HEK293T (cell line): ENCODE measurements at regions not wholly inside any gene's neighbourhood (a gene's known extent, or its start where the extent isn't known, plus 50 kb on each side); places are given as distances from the start of the nearest gene placed in this dataset.
"Not testable (repeated sequence)": the region's sequence is repeated elsewhere in the genome, so short reads cannot be mapped to it uniquely, and the experiment has no call there.

Experiments used
- CTCF ChIA-PET: fragments of 350-600 bp; formaldehyde crosslinking; extraction: SDS; loops from one replicate; lab custom pipeline; 2021; ENCODE audit warnings: antibody characterized with exemption, inconsistent platforms; lab: Yijun Ruan, JAX
- POLR2A ChIA-PET: fragments of 350-600 bp; formaldehyde crosslinking; extraction: SDS; loops from one replicate; lab custom pipeline; 2020; ENCODE audit warnings: antibody characterized with exemption, inconsistent platforms; lab: Yijun Ruan, JAX
- DNase-seq: peaks from one replicate; pipeline ENCODE4 v3.0.0; 2012; ENCODE audit warnings: mixed read lengths; ENCODE audit errors: extremely low spot score
- ARNT ChIP-seq: fragments of 450-650 bp; IDR thresholded peaks from 2 replicates; pipeline ENCODE4 v1.6.1; 2017; ENCODE audit warnings: mild to moderate bottlenecking
- BHLHE40 ChIP-seq: fragments of 450-650 bp; IDR thresholded peaks from 2 replicates; pipeline ENCODE4 v1.6.1; 2016; ENCODE audit warnings: mild to moderate bottlenecking, moderate library complexity, borderline replicate concordance
- CTBP1 ChIP-seq: fragments of 450-650 bp; IDR thresholded peaks from 2 replicates; pipeline ENCODE4 v1.6.1; 2016; ENCODE audit warnings: borderline replicate concordance
- ELF4 ChIP-seq: fragments of 450-650 bp; IDR thresholded peaks from 2 replicates; pipeline ENCODE4 v1.6.1; 2017; ENCODE audit warnings: antibody characterized with exemption
- FOXA1 ChIP-seq: fragments of 450-650 bp; IDR thresholded peaks from 2 replicates; pipeline ENCODE4 v1.6.1; 2016; ENCODE audit warnings: mild to moderate bottlenecking
- FOXK2 ChIP-seq: fragments of 450-650 bp; IDR thresholded peaks from 2 replicates; pipeline ENCODE4 v1.6.1; 2016; ENCODE audit warnings: mild to moderate bottlenecking
- FOXM1 ChIP-seq: fragments of 450-650 bp; IDR thresholded peaks from 2 replicates; pipeline ENCODE4 v1.6.1; 2017; ENCODE audit warnings: mild to moderate bottlenecking, borderline replicate concordance
- HDGF ChIP-seq: fragments of 450-650 bp; IDR thresholded peaks from 2 replicates; pipeline ENCODE4 v1.6.1; 2017; ENCODE audit warnings: antibody characterized with exemption, borderline replicate concordance
- L3MBTL2 ChIP-seq: fragments of 450-650 bp; conservative IDR thresholded peaks from 2 replicates; pipeline ENCODE4 v1.6.1; 2016; ENCODE audit warnings: mild to moderate bottlenecking
- LEF1 ChIP-seq: fragments of 450-650 bp; IDR thresholded peaks from 2 replicates; pipeline ENCODE4 v1.6.1; 2017; ENCODE audit warnings: mild to moderate bottlenecking, borderline replicate concordance
- NFRKB ChIP-seq: fragments of 450-650 bp; IDR thresholded peaks from 2 replicates; pipeline ENCODE4 v1.6.1; 2016; ENCODE audit warnings: mild to moderate bottlenecking, moderate library complexity
- SP1 ChIP-seq: fragments of 450-650 bp; IDR thresholded peaks from 2 replicates; pipeline ENCODE4 v1.6.1; 2017
- SUZ12 ChIP-seq: fragments of 450-650 bp; IDR thresholded peaks from 2 replicates; pipeline ENCODE4 v1.6.1; 2016; ENCODE audit warnings: mild to moderate bottlenecking
- TARDBP ChIP-seq: fragments of 450-650 bp; IDR thresholded peaks from 2 replicates; pipeline ENCODE4 v1.6.1; 2016
- ZNF384 ChIP-seq: fragments of 450-650 bp; IDR thresholded peaks from 2 replicates; pipeline ENCODE4 v1.6.1; 2016
- TF ChIP-seq, protein P1 (sequence below): fragments of 450-650 bp; IDR thresholded peaks from 2 replicates; pipeline ENCODE4 v1.6.1; 2016

DNA sequence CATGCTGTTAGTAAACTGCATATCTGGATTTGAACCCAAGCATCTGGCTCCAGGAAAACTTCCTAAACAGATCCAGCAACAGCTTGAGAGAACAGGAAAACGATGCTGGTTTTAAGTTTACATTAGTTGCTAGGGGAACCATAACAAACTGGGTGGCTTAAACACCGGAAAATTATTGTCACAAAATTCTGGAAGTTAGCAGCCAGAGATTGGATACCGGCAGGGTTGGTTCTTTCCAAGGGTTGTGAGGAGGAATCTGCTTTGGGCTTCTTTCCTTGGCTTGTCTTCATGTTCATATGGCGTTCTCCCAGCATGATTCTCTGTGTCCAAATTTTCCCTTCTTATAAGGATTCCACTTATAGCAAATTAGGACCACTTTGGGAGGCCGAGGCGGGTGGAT is 276.9 kb upstream of the TOM1L1 start:
- POLR2A ChIA-PET: no interaction called here
- DNase-seq: no peak
- CTCF ChIA-PET: no interaction called here

GRCh38 chr17:54626146-54626703 is 274.4 kb upstream of the TOM1L1 start:
- TF ChIP-seq L3MBTL2: no peak
- no peak for TF ChIP-seq LEF1
- TF ChIP-seq SUZ12: no peak
- no peak for TF ChIP-seq NFRKB
- TF ChIP-seq BHLHE40: no peak
- no peak for TF ChIP-seq TARDBP
- no peak for TF ChIP-seq SP1
- no peak for TF ChIP-seq CTBP1
- no peak for TF ChIP-seq ZNF384
- no peak for TF ChIP-seq FOXA1
- no peak for TF ChIP-seq ARNT
- TF ChIP-seq HDGF: no peak
- DNase-seq: no peak
- ChIA-PET POLR2A (no interaction called here), CTCF (no interaction called here)

More for the DNA sequence above, 276.9 kb upstream of the TOM1L1 start:
- TF ChIP-seq, protein P1, sequence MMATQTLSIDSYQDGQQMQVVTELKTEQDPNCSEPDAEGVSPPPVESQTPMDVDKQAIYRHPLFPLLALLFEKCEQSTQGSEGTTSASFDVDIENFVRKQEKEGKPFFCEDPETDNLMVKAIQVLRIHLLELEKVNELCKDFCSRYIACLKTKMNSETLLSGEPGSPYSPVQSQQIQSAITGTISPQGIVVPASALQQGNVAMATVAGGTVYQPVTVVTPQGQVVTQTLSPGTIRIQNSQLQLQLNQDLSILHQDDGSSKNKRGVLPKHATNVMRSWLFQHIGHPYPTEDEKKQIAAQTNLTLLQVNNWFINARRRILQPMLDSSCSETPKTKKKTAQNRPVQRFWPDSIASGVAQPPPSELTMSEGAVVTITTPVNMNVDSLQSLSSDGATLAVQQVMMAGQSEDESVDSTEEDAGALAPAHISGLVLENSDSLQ: no peak
- TF ChIP-seq SUZ12 (no peak), CTBP1 (no peak), ARNT (no peak), ZNF384 (no peak), NFRKB (no peak), BHLHE40 (no peak), TARDBP (no peak), LEF1 (no peak), L3MBTL2 (no peak), FOXM1 (no peak), SP1 (no peak)

DNA sequence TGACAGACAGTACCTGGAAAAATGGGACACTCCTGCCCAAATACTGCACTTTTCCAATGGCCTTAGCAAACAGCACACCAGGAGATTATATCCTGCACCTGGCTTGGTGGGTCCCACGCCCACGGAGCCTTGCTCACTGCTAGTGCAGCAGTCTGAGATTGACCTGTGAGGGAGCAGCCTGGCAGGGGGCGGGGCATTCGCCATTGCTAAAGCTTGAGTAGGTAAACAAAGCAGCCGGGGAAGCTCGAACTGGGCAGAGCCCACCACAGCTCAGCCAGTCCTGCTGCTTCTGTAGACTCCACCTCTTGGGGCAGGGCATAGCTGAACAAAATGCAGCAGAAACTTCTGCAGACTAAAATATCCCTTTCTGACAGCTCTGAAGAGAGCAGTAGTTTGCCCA is 261.2 kb upstream of the TOM1L1 start:
- DNase-seq, CTCF ChIA-PET, POLR2A ChIA-PET: not testable (repeated sequence)

DNA sequence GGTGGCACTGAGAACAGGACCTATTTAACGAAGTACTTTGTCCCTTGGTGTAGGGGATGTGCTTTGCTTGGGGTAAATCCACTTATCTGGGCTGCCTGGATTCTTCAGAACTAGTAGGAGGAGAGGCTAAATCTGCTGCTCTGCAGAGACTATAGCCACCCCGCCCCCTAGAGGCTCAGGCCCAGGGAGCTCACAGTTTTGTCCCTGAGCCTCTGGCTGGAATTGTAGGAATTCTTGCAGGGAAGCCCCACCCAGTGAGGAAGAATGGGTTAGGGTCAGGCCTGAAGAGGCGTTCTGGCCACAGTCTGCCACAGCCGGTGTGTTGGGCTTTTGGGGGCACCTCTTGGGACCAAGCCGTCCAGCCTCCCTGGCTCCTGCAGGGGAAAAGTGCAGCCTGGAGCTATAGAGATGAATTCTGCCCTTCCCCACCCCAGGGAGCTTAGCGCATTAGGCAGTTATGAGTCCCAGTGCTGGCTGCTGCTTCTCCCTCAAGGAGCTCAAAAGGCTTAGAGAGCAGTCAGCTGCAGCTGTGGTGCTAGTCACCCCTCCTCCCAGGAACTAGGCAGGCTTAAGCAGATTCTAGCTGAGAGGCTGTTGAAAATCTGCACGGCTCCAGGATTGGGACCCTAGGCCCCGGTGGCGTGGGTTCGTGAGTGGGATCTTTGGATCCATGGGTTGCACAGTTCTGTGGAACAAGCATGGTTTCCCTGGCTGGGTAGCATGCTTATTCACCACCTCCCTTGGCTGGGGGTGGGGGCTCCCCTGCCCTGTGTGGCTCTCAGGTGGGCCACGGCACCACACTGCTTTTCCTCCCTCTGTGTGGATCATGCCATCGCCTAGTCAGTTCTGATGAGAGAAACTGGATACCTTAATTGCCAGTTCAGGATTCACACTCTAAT is 237.4 kb upstream of the TOM1L1 start:
- CTCF ChIA-PET: no interaction called here
- DNase-seq: no peak
- TF ChIP-seq NFRKB (no peak), ZNF384 (no peak), ARNT (no peak), TARDBP (no peak), CTBP1 (no peak), SUZ12 (no peak), FOXK2 (no peak), SP1 (no peak), BHLHE40 (no peak)
- TF ChIP-seq, protein P1: no peak

GRCh38 chr17:54666559-54666958 is 234.1 kb upstream of the TOM1L1 start:
- CTCF ChIA-PET: no interaction called here
- no peak for DNase-seq
- POLR2A ChIA-PET: no interaction called here
- no peak for TF ChIP-seq CTBP1
- no peak for TF ChIP-seq SUZ12

More for the DNA sequence above, 237.4 kb upstream of the TOM1L1 start:
- POLR2A ChIA-PET: no interaction called here

DNA sequence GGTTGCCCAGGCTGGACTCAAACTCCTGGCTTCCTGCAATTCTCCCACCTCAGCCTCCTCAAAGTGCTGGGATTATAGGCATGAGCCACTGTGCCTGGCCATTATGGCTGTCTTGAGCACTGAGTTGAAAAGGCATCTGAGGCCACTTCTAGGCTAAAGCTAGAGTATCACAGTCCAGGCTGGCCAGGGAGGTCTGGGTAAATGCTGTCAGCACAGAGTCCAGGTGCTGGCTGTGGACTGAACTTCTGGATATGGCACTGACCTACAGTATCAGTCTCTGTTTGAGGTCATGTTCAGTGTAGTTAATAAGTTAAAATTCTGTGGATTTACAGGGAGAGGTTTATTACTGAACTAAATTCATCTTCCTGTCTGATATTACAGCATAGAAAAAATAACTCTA is 222.5 kb upstream of the TOM1L1 start:
- POLR2A ChIA-PET: no interaction called here
- TF ChIP-seq FOXK2 (no peak), FOXA1 (no peak), ARNT (no peak), L3MBTL2 (no peak), TARDBP (no peak), NFRKB (no peak), BHLHE40 (no peak), CTBP1 (no peak), ELF4 (no peak), SP1 (no peak)
- CTCF ChIA-PET: no interaction called here
- no peak for DNase-seq

DNA sequence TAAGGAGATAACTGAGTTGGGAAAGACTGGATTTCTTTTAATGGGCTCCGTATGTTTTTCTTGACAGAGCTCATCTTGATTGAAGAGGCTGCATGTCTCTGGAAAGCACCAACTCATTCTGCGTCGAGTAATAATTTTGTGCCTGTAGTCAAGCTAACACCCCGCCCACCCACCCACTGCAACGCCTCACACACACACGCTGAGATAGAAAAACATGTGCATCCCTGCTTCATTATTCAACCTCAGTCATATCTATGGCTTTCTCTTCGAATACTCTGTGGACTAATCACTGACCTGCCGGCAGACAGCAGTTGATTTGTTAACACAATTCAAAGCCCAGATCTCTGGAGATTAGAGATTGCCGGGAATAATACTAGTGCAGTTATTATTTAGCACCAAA is 220.2 kb upstream of the TOM1L1 start:
- TF ChIP-seq FOXA1 (no peak), ZNF384 (no peak), SP1 (no peak), L3MBTL2 (no peak), CTBP1 (no peak), LEF1 (no peak), ELF4 (no peak)
- TF ChIP-seq, protein P1: no peak
- no peak for DNase-seq
- ChIA-PET POLR2A (no interaction called here), CTCF (no interaction called here)
